IMR-90 (cell line): ENCODE measurements at regions not wholly inside any gene's neighbourhood (a gene's known extent, or its start where the extent isn't known, plus 50 kb on each side); places are given as distances from the start of the nearest gene placed in this dataset.

Experiments
- ATAC-seq: fragments of 200-7000 bp; cut with Tn5 transposase; 2 replicates; pipeline ENCODE4 v1.9.1; 2020; ENCODE audit warnings: low read depth, mild to moderate bottlenecking, moderate library complexity
- BruUV-seq: library from RNA; stranded (reverse); fragments of 400-500 nt; replicated peaks from 2 replicates; lab custom pipeline; 2021; lab: Mats Ljungman, UMichigan
- CTCF ChIA-PET: fragments of 300-600 bp; formaldehyde crosslinking; extraction: SDS; loops from one replicate; lab custom pipeline; 2021; ENCODE audit warnings: antibody characterized with exemption; lab: Yijun Ruan, JAX
- POLR2A ChIA-PET: fragments of 300-600 bp; sonication (Branson Sonifier 250); formaldehyde crosslinking; loops from one replicate; lab custom pipeline; 2022; ENCODE audit warnings: antibody characterized with exemption; ENCODE audit not compliant: unreplicated experiment; lab: Charles Lee
- DNase-seq: peaks from one replicate; pipeline ENCODE4 v3.0.0; 2013
- H2AFZ ChIP-seq: replicated peaks from 2 replicates; pipeline ENCODE3; 2013; ENCODE audit warnings: low read length, mild to moderate bottlenecking; ENCODE audit not compliant: poor library complexity
- H2AK5ac ChIP-seq: 2 replicates; pipeline ENCODE4 v1.6.1; 2013; ENCODE audit warnings: low read depth, low read length, inconsistent platforms
- H2AK9ac ChIP-seq: replicated peaks from 2 replicates; pipeline ENCODE3; 2013; ENCODE audit warnings: mild to moderate bottlenecking, low read depth, low read length, moderate library complexity; ENCODE audit not compliant: poor library complexity
- H2BK120ac ChIP-seq: 2 replicates; pipeline ENCODE4 v1.6.1; 2013; ENCODE audit warnings: low read depth, low read length, inconsistent platforms
- H2BK15ac ChIP-seq: 3 replicates; pipeline ENCODE4 v1.6.1; 2013; ENCODE audit warnings: low read depth, low read length, inconsistent platforms
- H2BK20ac ChIP-seq: 2 replicates; pipeline ENCODE4 v1.6.1; 2013; ENCODE audit warnings: low read depth, mild to moderate bottlenecking, inconsistent platforms, low read length, moderate library complexity
- H2BK5ac ChIP-seq: 2 replicates; pipeline ENCODE4 v1.6.1; 2013; ENCODE audit warnings: mild to moderate bottlenecking, low read depth, low read length, inconsistent platforms; ENCODE audit not compliant: poor library complexity, severe bottlenecking
- H3K14ac ChIP-seq: replicated peaks from 2 replicates; pipeline ENCODE4 v1.6.1; 2013; ENCODE audit warnings: low read depth, low read length, inconsistent platforms
- H3K18ac ChIP-seq: 2 replicates; pipeline ENCODE4 v1.6.1; 2013; ENCODE audit warnings: low read depth, low read length, control low read depth
- H3K23ac ChIP-seq: 2 replicates; pipeline ENCODE4 v1.6.1; 2013; ENCODE audit warnings: low read depth, low read length, inconsistent platforms
- H3K27ac ChIP-seq: 2 replicates; pipeline ENCODE4 v1.5.1; 2013; ENCODE audit warnings: mild to moderate bottlenecking, control low read depth, low read length; ENCODE audit not compliant: insufficient read depth
- H3K27me3 ChIP-seq: 2 replicates; pipeline ENCODE4 v1.6.1; 2013; ENCODE audit warnings: low read length; ENCODE audit not compliant: control insufficient read depth, insufficient read depth
- H3K36me3 ChIP-seq: 2 replicates; pipeline ENCODE4 v1.6.1; 2013; ENCODE audit warnings: low read length, mixed read lengths; ENCODE audit not compliant: control insufficient read depth, insufficient read depth
- H3K4ac ChIP-seq: 2 replicates; pipeline ENCODE4 v1.6.1; 2013; ENCODE audit warnings: low read depth, low read length, inconsistent platforms
- H3K4me1 ChIP-seq: 2 replicates; pipeline ENCODE4 v1.6.1; 2013; ENCODE audit warnings: low read length, mixed read lengths; ENCODE audit not compliant: control insufficient read depth, insufficient read depth
- H3K4me2 ChIP-seq: 2 replicates; pipeline ENCODE4 v1.6.1; 2013; ENCODE audit warnings: low read depth, mild to moderate bottlenecking, control low read depth, low read length, moderate library complexity
- H3K4me3 ChIP-seq: 2 replicates; pipeline ENCODE4 v1.5.1; 2013; ENCODE audit warnings: low read depth, mild to moderate bottlenecking, control low read depth, low read length, moderate library complexity; ENCODE audit not compliant: insufficient read depth
- H3K56ac ChIP-seq: 2 replicates; pipeline ENCODE4 v1.6.1; 2013; ENCODE audit warnings: low read length, inconsistent platforms; ENCODE audit not compliant: insufficient read depth; ENCODE audit errors: extremely low read depth
- H3K79me1 ChIP-seq, 2 experiments: 2 replicates each; pipeline ENCODE4 v1.6.1; 2013; ENCODE audit warnings: low read length in 2 of 2, inconsistent platforms in 1 of 2, low read depth in 1 of 2
- H3K9ac ChIP-seq: 2 replicates; pipeline ENCODE4 v1.6.1; 2013; ENCODE audit warnings: low read depth, low read length, control low read depth
- H3K9me1 ChIP-seq: 2 replicates; pipeline ENCODE4 v1.6.1; 2013; ENCODE audit warnings: low read length, inconsistent platforms; ENCODE audit not compliant: insufficient read depth
- H3K9me3 ChIP-seq: 2 replicates; pipeline ENCODE4 v1.6.1; 2013; ENCODE audit warnings: low read length; ENCODE audit not compliant: control insufficient read depth, insufficient read depth
- H4K20me1 ChIP-seq: 2 replicates; pipeline ENCODE4 v1.6.1; 2013; ENCODE audit warnings: low read length, inconsistent platforms; ENCODE audit not compliant: insufficient read depth
- H4K5ac ChIP-seq: 2 replicates; pipeline ENCODE4 v1.6.1; 2013; ENCODE audit warnings: mild to moderate bottlenecking, low read depth, low read length, control low read depth
- H4K8ac ChIP-seq, 2 experiments: 2 replicates each; pipeline ENCODE4 v1.6.1; 2013; ENCODE audit warnings: low read depth in 2 of 2, low read length in 2 of 2, control low read depth in 1 of 2, inconsistent platforms in 1 of 2
- H4K91ac ChIP-seq: 2 replicates; pipeline ENCODE4 v1.6.1; 2013; ENCODE audit warnings: low read depth, low read length, inconsistent platforms; ENCODE audit not compliant: insufficient read depth
- POLR2A ChIP-seq: IDR thresholded peaks from 2 replicates; pipeline ENCODE4 v1.6.1; 2012; ENCODE audit warnings: mild to moderate bottlenecking, low read depth, low read length
- WGBS, 2 experiments: methylation state at CpG; one replicate each; pipeline versions ENCODE4 v1.1.5 to v1.1.7; 2013; ENCODE audit warnings: missing lambda C conversion rate in 2 of 2; ENCODE audit not compliant: insufficient read length in 1 of 2; ENCODE audit errors: extremely low coverage in 2 of 2; 5-methylcytosine and 5-hydroxymethylcytosine counted together
- dilution Hi-C: fragments of 300-500 bp; cut with HindIII; formaldehyde crosslinking; loops from one replicate; pipeline ENCODE4 v1.14.3; 2018; ENCODE audit warnings: low sequenced_read_pairs; ENCODE audit not compliant: unreplicated experiment
- in situ Hi-C: fragments of 300-500 bp; cut with MboI; formaldehyde crosslinking; loops from 3 replicates; pipeline ENCODE4 v1.14.3; 2019; ENCODE audit warnings: low sequenced_read_pairs, inconsistent platforms, mixed read lengths
- intact Hi-C: fragments of 100-400 bp; cut with micrococcal nuclease; formaldehyde crosslinking; loops from 2 replicates; pipeline ENCODE4 v1.10.0; 2022

- WGBS, 2 experiments: 100% methylated on average over 1 of the region's 2 CpGs; no CpG with 5 or more reads in 1 of the 2 experiments
- H3K9ac ChIP-seq: no peak overlapping the region
- H3K56ac ChIP-seq: no peak overlapping the region
- POLR2A ChIA-PET: no interaction called here
- no peak overlapping the region for H3K4ac ChIP-seq
- no peak overlapping the region for H2AFZ ChIP-seq
- H3K9me3 ChIP-seq: no peaks in the 10 kb centered on the region
- no peak overlapping the region for H2AK5ac ChIP-seq
- ATAC-seq (no peak), DNase-seq (no peak)
- H2BK20ac ChIP-seq: no peak overlapping the region
- H2AK9ac ChIP-seq: no peak overlapping the region
- no peak overlapping the region for H2BK15ac ChIP-seq
- no peaks in the 10 kb centered on the region for H3K4me1 ChIP-seq
- in situ Hi-C loops: no loop called here
- no peak overlapping the region for H3K27ac ChIP-seq
- H3K14ac ChIP-seq: no peak overlapping the region
- H4K20me1 ChIP-seq: no peaks in the 10 kb centered on the region
- TF ChIP-seq POLR2A: no peak
- dilution Hi-C loops: no loop called here
- no TSS peak for BruUV-seq
- H2BK5ac ChIP-seq: no peak overlapping the region
- no peak overlapping the region for H2BK120ac ChIP-seq
- no peaks in the 10 kb centered on the region for H3K9me1 ChIP-seq
- H3K4me2 ChIP-seq: no peak overlapping the region
- H3K23ac ChIP-seq: no peak overlapping the region
- no peak overlapping the region for H3K4me3 ChIP-seq
- H3K18ac ChIP-seq: no peak overlapping the region
- H4K91ac ChIP-seq: no peak overlapping the region
- no peaks in the 10 kb centered on the region for H3K79me1 ChIP-seq
- intact Hi-C loops: no loop called here
- H4K8ac ChIP-seq: no peak overlapping the region
- no peaks in the 10 kb centered on the region for H3K36me3 ChIP-seq
- no peaks in the 10 kb centered on the region for H3K27me3 ChIP-seq
- CTCF ChIA-PET: no interaction called here
- no peak overlapping the region for H4K5ac ChIP-seq
These were observed 183.1 kb downstream of the ZNF330 start for GRCh38 chr4:141403782-141404181.
